GM19452 (cell line): ENCODE measurements at regions not wholly inside any gene's neighbourhood (a gene's known extent, or its start where the extent isn't known, plus 50 kb on each side); places are given as distances from the start of the nearest gene placed in this dataset.

Experiments used
- ATAC-seq: cut with Tn5 transposase; IDR thresholded peaks from one replicate; pipeline ENCODE4 v1.9.1; 2021; ENCODE audit not compliant: unreplicated experiment

DNA sequence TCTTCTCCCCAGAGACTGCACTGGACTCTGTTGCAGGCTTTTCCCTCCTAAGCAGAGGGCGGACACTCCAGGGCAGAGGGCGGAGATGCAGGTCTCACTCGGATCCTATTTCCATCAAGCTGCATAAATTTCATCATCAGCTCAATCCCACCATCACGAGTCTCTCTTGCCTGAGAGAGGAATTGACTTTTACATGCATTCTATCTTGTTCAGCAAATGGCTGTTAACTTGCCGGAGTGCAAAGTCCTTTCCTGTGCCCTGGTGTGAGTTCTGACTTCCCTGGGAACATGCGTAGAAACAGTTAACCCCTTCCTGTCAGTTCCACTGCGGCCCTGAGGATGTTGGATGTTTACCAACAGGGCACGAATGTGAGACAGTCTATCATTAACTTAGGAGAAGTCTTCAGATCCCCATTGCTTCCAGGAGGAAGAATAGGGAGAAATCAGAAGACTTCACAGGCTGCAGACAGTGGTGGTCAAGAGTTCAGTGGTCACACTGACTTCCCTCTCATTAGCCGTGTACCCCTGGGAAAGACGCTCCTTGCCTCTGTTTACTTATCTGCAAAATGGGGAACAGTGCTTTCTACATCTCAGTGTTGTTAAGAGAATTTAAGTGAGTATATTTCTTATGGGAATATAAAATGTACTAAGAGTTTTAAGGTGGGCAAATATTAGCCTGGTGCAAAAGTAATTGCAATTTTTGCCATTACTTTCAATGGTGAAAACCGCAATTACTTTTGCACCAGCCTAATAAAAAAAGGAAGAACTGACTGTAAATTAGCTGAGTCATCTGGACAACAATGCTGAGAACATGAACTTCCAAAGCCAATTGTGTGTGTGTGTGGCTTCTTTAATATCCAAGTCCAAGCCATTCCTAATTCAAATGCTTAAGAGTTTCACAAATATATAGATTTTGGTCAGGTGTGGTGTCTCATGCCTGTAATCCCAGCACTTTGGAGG is 248.0 kb downstream of the DRD1 start:
- ATAC-seq = no peak

DNA sequence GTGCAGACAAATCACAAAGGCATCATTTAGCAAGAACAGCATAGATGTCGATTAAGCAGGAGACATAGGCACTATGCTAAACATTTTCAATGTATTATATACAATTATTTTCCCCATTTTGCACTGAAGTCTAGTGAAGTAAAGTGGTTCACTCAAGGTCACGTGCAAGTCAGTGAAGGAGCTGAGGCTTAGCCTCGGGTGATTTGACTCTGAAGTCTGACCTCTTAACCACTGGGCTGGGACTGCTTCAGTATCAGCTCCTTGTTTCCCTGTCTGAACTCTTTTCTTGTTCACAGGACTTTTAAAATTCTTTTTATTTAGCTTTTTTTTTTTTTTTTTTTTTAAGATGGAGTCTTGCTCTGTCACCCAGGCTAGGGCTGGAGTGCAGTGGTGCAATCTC is 262.7 kb downstream of the DRD1 start:
- ATAC-seq = no peak

DNA sequence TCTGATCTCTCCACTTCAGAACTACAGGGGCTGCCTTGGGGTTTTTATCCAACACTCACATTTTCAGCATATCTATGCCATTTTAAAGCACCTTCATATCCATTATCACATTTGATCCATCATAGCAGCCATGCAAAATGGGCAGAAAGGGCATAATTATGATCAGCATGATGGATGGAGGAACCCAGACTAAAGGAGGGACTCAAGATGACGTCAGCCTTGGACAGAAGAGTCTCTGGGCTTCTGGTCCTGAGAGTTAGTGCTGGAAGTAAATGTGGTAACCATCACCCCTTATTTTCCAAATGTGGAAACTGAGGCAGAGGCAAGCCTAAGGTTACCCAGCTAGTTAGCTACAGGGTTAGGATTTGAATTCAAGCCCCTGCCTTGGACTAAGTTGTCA is 273.1 kb downstream of the DRD1 start:
- no peak for ATAC-seq

DNA sequence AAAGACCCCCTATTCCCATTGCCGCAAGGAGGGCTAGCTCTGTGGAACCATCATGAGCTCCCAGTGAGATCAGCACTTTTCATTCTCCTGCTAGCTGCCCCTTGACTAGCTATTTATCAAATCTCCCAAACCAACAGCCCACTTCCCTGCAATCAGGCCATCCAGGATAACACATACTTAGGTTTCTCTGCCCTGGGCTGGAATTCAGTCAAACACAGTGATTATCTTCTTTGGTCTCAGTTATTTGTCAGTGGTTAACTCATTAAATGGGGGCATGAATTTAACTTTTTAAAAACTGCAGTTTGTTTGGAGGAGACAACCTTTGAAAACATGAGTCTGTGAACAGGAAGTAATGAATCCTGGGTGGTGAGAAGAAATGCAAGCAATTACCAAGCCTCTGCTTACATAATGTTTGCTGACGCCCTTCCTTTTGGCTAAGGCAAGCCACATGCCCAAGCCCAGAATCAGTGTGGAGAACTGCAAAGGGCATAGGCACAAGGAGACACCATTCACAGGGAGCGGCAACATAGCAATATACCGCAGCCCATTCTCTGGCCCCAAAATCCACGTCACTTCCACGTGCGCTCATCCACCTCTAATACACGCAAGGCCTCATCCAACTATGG is 275.0 kb downstream of the DRD1 start:
- ATAC-seq = no peak

DNA sequence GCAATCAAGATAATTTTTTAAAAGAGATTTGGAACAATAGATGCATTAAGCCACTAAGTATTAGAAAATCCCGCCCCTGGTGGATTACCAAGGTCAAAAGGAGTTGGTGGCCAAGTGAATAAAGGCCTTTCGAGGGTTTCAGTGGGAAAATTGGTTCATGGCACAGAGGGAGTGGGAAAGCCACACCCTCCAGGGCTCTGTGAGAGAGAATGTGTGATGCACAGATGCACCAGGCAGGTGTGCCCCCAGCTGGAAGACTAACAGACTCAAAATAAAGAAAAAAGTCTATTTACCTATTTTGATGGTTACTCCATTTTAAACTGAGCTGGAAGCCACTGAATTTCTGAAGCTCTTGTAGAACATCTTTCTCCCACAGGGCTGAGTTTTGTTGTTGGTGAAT is 278.0 kb downstream of the DRD1 start:
- ATAC-seq = no peak

DNA sequence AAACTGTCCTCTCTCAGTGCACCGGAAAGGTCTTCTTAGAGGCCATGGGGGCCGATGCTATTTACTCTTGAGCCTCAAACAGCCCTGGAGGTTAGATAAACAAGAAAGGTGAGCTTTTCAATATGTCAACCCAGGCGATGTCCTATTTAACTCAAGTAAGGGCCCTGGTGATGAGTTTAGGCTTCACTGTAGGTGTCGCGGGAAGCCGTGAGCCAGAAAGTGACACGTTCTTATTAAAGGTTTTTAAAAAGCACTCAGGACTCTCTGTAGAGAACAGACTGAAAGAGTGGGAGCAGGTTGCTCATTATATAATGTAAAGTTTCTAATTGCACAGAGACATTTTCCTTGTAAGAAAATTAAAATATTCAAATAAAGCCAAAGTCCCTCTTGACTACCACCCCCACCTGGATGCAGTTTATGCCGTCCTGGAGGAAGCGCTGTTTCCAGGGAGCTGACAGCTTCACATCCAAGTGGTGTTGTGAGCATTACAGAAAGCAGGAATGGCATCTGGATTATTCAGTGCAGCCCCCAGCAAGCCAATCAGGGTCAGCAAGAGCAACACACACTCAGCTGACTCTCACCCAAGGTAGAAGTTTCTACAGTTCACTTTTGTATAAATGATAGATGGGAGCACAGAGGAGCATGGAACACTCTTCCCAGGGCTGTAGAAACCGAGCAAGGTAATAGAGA is 280.3 kb downstream of the DRD1 start:
- no peak for ATAC-seq

DNA sequence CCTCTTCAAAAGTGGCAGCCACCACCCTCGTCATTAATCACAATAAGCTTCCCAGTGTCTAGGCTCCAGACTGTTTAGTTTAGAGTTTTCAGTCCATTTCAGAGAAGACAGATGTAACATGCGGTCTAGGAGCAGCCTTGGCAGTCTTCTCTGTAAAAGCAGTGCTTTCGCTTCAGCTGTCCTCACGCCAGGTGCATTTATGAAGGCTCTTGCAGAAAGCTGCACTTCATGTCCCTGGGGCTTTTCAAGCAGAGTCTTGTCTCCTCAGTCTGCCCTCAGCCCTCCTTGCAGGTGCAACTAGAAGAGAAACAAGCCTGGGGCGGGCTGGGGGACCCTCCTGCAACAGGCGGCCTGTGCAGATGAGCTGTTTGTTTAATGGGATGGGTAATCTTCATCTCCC is 281.9 kb downstream of the DRD1 start:
- no peak for ATAC-seq

DNA sequence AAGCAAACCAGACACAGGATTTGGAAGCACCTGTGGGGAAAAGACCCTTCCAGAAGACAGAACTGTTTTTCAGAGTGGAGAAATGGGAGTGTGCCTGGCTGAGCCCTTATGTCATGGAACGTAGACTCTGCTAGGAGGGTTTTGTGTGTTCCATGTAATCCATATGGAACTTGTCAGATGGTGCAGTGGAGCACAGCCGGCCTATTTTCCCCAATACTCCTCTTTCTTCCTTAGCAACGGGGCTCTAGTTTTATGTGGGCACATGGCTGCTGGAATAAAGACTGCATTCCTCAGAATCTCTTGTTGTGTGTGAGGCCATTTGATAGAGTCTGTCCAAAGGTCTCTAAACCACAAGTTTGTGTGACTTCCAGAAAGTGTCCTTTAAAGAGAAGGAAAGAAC is 284.0 kb downstream of the DRD1 start:
- no peak for ATAC-seq

DNA sequence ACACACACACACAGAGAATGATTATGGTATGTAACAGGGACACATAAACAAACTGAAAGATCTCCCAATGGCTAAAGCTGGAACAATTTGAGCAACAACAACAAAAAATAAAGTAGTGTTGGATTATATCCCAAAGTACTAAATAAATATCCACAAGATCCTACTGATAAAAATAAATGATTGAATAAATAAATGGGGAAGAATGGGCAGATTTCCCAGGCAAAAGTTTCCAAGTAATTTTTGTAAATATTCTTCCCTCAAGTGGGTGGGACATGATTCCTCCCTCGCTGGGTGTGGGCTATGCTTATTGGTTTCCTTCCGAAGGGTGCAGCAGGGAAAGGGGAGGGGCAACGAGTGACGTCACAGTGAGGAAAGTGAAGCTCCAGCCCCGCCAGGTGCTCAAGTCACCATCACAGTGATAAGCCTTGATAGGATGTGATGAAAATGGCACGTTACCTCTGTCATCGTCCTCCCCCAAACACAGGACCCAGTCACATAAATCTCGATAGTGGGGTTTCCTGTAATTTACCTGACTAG is 295.3 kb downstream of the DRD1 start:
- no peak for ATAC-seq

DNA sequence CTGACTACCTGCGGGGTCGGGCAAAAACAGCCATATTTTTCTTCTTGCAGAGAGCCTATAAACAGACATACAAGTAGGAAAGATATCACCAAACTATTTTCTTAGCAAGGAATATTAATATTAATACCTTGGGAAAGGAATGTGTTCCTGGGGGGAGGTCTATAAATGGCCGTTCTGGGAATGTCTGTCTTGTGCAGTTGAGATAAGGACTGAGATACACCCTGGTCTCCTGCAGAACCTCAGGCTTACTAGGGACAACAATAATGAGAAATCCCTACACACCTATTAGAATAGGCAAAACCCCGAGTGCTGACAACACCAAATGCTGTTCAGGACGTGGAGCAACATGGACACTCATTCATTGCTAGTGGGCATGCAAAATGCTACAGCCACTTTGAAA is 297.2 kb downstream of the DRD1 start:
- ATAC-seq = no peak

DNA sequence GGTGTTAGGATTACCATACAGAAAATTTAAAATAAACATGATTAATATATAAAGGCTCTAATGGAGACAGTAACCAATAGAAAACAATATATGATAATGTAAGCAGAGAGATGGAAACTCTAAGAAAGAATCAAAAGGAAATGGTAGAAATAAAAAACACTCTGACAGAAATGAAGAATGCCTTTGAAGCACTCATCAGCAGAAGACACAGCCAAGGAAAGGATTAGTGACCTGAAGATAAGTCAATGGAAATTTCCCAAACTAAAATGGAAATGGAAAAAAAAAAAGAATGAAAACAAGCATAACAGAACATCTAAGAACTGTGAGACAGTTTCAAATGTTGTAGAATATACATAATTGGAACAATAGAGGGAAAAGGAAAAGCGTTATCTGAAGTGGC is 302.6 kb downstream of the DRD1 start:
- ATAC-seq = no peak

DNA sequence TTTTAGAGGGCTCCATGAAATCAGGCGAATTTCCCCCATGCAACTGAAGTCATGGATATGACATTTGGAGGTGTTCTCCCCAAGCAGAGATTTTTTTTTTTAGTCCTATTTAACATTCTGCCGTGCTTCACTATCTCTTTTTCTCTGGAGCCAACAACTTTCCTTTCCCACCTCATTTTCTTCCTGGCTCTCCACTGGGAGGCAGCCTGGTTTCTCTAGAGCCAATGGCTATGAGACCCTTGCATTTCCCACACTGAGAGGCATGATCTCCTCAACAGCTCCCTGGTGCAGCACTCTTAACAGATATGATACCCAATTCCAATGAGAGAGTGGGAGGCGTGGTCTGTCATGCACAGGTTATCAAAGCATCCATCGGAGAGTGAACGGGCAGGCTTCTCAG is 310.8 kb downstream of the DRD1 start:
- ATAC-seq = no peak

DNA sequence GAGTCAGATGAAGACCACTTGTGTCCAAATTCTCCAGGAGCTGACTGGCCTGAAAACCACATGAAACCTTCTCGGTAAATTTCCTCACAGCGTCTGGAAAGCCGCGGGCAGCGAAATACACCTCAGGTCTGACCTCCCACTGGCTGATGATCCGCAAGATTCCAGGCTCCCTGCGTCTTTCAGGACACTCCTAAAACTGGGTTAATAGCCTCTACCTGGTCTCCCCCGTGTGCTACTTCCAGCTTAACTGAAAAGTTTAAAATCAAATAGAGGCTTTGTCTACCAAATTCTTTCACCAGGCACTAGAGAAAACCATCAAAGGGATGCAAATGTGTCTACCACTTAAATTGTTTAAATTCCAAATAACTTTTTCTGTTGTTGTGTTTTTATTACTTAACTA is 312.6 kb downstream of the DRD1 start:
- no peak for ATAC-seq

DNA sequence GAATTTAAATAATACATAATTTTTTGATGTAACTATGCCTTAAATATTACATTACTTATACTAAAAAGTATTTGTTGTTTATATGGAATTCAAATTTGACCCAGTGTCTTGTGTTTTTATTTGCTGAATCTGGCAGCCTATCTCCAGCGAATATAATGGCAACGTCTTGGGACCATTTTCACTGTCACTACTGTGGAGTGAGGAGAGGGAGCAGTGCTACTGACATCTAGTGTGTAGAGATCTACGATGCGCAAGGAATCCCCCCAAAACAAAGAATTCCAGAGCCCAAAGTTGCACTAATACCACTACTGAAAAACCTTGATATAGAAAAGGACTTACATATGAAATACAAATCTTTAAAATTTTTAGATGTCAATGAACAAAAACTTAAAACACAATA is 314.4 kb downstream of the DRD1 start:
- no peak for ATAC-seq

DNA sequence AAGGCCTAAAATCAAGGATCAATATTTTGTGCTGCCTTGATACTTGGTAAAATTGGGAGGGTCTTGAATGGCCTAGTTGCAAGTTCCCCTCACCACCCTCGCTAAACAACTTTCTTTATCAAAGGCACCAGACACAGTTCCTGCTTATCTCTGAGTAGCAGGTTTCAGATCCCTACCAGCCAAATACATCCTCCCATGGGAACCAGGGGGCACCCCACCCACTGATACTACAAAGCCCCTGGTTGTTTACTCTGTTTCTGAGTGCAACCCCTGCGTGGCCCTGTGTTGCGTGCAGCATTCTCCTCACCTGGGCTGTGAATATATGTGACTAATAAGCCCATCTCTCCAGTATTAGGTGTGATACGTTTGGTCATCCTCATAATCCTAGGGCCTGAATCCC is 314.9 kb downstream of the DRD1 start:
- ATAC-seq = no peak

DNA sequence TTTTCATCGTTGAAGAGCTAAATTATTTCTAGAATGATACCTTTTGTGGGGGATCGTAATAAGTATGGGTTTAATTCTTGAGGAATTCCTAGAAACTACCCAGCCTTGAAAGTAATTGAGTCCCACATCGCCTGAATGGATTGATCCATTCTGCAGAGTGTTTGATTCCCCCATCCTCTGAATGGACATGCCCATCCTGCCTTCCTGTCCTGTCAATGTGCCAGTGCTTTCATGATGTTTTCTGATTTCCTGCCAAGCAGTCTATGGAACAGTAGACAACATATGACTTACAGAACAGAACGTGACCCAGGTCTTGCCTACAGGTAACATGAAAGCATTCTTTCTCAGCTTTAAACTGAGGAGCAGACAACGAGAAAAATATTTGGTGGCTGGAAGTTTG is 319.2 kb downstream of the DRD1 start:
- no peak for ATAC-seq

DNA sequence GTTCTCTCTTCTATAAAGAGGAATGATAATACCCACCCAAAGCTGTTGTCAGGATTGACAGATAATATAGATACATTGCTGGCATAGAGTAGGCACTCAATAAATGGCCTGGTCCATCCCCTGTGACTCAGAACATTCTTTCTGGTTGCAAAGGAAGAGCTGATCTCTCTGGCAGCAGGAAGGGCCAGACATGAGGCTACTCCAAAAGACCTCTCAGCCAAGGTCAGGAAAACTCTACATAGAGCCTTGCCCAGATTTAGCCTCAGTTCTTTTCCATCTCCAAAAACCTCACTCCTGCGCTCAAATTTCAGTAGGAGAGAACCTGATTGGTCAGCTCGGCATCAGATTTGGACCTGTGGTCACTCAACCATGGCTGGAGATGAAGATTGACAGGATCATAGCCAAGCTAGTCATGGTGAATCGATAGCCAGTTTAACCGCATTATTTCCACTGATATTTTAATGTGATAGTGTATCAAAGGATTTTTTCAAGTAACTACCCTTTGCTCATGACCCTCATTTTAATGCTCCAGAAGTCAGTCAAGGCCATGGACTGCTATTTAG is 319.6 kb downstream of the DRD1 start:
- no peak for ATAC-seq

DNA sequence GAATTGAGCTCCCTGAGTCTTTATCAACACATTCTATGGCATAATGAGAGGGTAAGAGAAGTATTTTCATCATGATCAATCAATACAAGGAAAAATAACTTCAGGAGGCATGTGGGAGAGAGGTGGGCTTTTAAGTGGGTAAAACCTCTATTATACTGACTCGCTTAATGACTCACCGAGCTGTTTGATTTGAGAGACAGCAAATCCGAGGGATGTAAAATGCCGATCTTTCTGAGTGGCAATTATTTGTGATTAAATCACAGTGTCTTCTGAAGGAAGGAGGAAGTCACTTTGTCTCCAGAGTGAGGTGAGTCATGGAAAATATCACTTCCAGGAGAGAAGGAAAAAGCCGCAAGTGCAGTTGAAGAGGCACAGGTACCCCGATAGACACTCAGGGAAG is 320.4 kb downstream of the DRD1 start:
- no peak for ATAC-seq

DNA sequence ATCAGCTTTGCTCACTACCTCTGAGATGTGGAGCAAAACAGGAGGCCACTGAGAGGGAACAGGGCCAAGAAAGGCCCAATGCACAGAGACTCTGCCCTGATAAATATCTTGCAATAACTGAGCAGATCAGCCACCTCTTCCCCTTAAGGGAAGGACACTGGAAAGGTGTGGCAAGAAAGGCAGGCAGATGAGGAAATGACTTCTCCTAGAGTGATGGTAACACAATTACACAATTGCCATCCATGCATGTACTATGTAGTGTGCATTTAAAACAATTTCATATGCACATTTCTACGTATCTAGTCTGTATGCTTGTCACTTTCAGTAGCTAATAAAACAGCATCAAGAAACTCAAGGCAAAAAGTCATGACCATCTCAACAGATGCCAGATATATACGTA is 322.5 kb downstream of the DRD1 start:
- ATAC-seq = no peak

DNA sequence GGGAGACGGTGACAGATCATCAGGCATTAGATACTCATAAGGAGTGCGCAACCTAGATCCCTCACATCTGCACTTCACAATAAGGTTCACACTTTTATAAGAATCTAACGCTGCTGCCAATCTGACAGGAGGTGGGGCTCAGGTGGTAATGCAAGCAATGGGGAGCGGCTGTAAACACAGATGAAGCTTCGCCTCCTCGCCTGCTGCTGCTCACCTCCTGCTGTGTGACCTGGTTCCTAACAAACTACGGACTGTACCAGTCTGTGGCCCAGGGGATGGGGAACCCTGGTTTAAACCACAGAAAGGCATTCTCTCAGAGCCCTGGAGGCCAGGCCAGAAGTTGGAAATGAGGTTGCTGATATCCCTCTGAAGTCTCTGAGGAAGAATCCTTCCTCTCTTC is 323.6 kb downstream of the DRD1 start:
- ATAC-seq = no peak

DNA sequence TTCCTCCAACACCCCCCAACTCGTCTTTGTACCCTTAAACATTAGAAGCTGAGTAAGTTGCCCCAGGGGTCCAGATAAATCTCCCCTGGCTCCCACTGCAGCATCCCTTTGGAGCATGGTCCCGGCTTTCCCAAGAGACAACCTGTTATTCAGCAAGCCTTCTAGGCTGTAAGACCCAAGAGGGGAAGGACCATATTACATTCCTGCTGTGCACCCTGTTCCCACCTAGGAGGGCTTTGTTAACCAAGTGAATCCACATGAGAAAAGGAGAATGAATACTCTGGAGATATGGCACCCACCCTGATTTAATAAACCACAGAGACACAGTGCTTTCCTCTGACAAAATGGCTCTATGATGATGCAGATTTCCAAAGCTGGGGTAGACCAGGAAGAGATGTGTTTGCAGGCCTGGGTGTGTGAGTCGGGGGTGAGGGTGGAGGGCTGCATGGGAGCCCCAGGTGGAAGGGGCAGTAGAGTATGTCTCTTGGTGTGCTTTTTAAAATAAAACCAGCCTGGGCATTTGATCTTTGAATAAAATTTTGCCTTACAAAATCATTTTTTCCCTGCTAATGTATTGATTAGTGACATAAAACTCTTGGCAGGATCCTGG is 325.2 kb downstream of the DRD1 start:
- no peak for ATAC-seq
